ENCODE measurements at regions not wholly inside any gene's neighbourhood (a gene's known extent, or its start where the extent isn't known, plus 50 kb on each side); places are given as distances from the start of the nearest gene placed in this dataset.
"Not testable (repeated sequence)": the region's sequence is repeated elsewhere in the genome, so short reads cannot be mapped to it uniquely, and the experiment has no call there.

GRCh38 chr6:34646714-34647113, 49.9 kb downstream of the ILRUN start:
- TF ChIP-seq ESRRG (CRISPR knock-in tag; IDR thresholded peaks at IDR 0.05) (no peak), CSDC2 (CRISPR knock-in tag; IDR thresholded peaks at IDR 0.05) (no peak), CSRNP3 (CRISPR knock-in tag; IDR thresholded peaks at IDR 0.05) (no peak), RARB (CRISPR knock-in tag; IDR thresholded peaks at IDR 0.05) (no peak), ZNF8 (CRISPR knock-in tag; IDR thresholded peaks at IDR 0.05) (no peak), TSHZ2 (CRISPR knock-in tag; IDR thresholded peaks at IDR 0.05) (no peak), BACH2 (CRISPR knock-in tag; IDR thresholded peaks at IDR 0.05; ENCODE audit: borderline replicate concordance) (no peak), ZFP3 (CRISPR knock-in tag; IDR thresholded peaks at IDR 0.05) (no peak), SNAI2 (CRISPR knock-in tag; IDR thresholded peaks at IDR 0.05) (no peak), OSR1 (CRISPR knock-in tag; IDR thresholded peaks at IDR 0.05) (no peak), ZNF70 (CRISPR knock-in tag; IDR thresholded peaks at IDR 0.05) (no peak), ZFP30 (CRISPR knock-in tag; IDR thresholded peaks at IDR 0.05) (no peak), TCF4 (CRISPR knock-in tag; IDR thresholded peaks at IDR 0.05; ENCODE audit: borderline replicate concordance) (no peak)
- no peak for ATAC-seq

GRCh38 chr6:34645627-34646026, 50.9 kb downstream of the ILRUN start:
- no peak for ATAC-seq
- no peak for TF ChIP-seq TSHZ2 (CRISPR knock-in tag; IDR thresholded peaks at IDR 0.05)
- no peak for TF ChIP-seq RARB (CRISPR knock-in tag; IDR thresholded peaks at IDR 0.05)
- TF ChIP-seq TOX (CRISPR knock-in tag; IDR thresholded peaks at IDR 0.05; ENCODE audit: borderline replicate concordance) = no peak
- TF ChIP-seq OSR1 (CRISPR knock-in tag; IDR thresholded peaks at IDR 0.05) = no peak
- TF ChIP-seq ZNF70 (CRISPR knock-in tag; IDR thresholded peaks at IDR 0.05) = no peak
- TF ChIP-seq BACH2 (CRISPR knock-in tag; IDR thresholded peaks at IDR 0.05; ENCODE audit: borderline replicate concordance) = no peak
- no peak for TF ChIP-seq CSRNP3 (CRISPR knock-in tag; IDR thresholded peaks at IDR 0.05)

- TF ChIP-seq RARB (CRISPR knock-in tag; IDR thresholded peaks at IDR 0.05) = no peak
- ATAC-seq = no peak
Observed at GRCh38 chr6:34644716-34645115, 51.9 kb downstream of the ILRUN start.

- no peak for TF ChIP-seq TCF4 (CRISPR knock-in tag; IDR thresholded peaks at IDR 0.05; ENCODE audit: borderline replicate concordance)
- TF ChIP-seq CSDC2 (CRISPR knock-in tag; IDR thresholded peaks at IDR 0.05) = no peak
- TF ChIP-seq ZNF8 (CRISPR knock-in tag; IDR thresholded peaks at IDR 0.05) = no peak
- no peak for TF ChIP-seq ESRRG (CRISPR knock-in tag; IDR thresholded peaks at IDR 0.05)
- no peak for TF ChIP-seq TSHZ2 (CRISPR knock-in tag; IDR thresholded peaks at IDR 0.05)
- TF ChIP-seq TOX (CRISPR knock-in tag; IDR thresholded peaks at IDR 0.05; ENCODE audit: borderline replicate concordance) = no peak
- no peak for TF ChIP-seq OSR1 (CRISPR knock-in tag; IDR thresholded peaks at IDR 0.05)
- no peak for TF ChIP-seq ZFP3 (CRISPR knock-in tag; IDR thresholded peaks at IDR 0.05)
- ATAC-seq = no peak
Observed at GRCh38 chr6:34642427-34642826, 54.1 kb downstream of the ILRUN start.

- not testable (repeated sequence) for ATAC-seq
Observed at GRCh38 chr6:34640074-34640849, 56.3 kb downstream of the ILRUN start.
